C4-2B (cell line): ENCODE measurements at regions not wholly inside any gene's neighbourhood (a gene's known extent, or its start where the extent isn't known, plus 50 kb on each side); places are given as distances from the start of the nearest gene placed in this dataset.

Experiments used
- H3K27ac ChIP-seq: fragments of 450-650 bp; 2 replicates; pipeline ENCODE4 v1.5.1; 2017
- ZFX ChIP-seq: fragments of 450-650 bp; IDR thresholded peaks from 2 replicates; pipeline ENCODE4 v1.6.1; 2017
- TF ChIP-seq, protein P1 (sequence below): fragments of 450-650 bp; conservative IDR thresholded peaks from 2 replicates; pipeline ENCODE4 v1.5.1; 2017; ENCODE audit warnings: mild to moderate bottlenecking

DNA sequence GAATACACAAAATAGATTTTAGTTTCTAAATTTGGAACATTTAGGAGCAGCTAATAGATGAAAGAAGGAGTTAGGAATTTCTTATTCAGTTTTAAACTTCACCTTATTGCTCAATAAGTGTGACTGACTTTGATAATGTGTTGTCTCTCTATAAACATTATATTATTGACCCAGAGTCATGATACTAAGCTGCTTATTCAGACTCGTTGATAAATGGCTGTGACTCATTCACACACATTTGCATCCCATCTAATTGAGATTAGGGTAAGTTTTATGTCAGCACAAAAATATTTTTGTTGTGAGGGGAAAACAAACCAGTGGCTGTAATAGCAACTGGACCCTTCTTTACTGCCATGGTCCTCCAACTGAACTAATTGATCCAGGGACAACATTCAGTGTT, 137.6 kb downstream of the GOLIM4 start:
- H3K27ac ChIP-seq: no peak overlapping the region
- TF ChIP-seq, protein P1, sequence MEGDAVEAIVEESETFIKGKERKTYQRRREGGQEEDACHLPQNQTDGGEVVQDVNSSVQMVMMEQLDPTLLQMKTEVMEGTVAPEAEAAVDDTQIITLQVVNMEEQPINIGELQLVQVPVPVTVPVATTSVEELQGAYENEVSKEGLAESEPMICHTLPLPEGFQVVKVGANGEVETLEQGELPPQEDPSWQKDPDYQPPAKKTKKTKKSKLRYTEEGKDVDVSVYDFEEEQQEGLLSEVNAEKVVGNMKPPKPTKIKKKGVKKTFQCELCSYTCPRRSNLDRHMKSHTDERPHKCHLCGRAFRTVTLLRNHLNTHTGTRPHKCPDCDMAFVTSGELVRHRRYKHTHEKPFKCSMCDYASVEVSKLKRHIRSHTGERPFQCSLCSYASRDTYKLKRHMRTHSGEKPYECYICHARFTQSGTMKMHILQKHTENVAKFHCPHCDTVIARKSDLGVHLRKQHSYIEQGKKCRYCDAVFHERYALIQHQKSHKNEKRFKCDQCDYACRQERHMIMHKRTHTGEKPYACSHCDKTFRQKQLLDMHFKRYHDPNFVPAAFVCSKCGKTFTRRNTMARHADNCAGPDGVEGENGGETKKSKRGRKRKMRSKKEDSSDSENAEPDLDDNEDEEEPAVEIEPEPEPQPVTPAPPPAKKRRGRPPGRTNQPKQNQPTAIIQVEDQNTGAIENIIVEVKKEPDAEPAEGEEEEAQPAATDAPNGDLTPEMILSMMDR: no peak
- TF ChIP-seq ZFX: no peak

DNA sequence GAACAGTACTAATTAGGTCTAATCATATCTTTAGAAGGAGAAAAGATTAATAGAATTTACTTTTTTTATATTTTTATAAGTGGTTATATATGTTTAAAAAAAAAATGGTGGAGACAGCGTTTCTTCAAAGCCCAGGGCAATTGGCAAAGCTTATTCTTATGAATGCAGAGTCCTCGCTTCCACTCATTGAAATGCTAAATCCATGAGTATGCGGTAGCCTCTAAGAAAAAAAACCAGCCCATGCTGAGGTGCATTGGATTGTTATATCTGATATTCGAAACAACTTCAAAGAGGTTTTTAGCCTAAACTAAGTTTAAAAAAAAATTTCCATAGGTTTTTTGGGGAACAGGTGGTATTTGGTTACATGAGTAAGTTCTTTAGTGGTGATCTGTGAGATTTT, 142.8 kb downstream of the GOLIM4 start:
- H3K27ac ChIP-seq: no peak overlapping the region
- TF ChIP-seq ZFX: no peak
- TF ChIP-seq, protein P1: no peak

DNA sequence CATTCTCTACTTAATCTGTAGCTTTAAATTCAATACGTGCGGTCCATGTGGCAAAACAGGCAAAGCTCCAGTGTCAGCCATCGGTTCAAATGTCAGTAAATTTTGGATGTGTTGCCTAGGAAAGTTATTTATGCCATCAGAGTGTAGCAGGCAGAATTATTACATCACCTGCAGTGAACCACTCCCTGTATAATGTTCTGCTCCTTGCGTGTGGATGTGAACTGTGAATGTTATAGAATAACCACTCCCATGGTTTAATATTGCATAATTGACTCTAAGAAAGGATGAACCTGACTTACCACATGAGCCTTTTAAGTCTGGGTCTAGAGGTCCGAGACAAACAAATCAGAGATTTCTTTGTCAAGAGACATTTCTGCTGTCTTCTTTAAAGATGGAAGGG, 145.5 kb downstream of the GOLIM4 start:
- no peak for TF ChIP-seq ZFX
- TF ChIP-seq, protein P1: no peak
- H3K27ac ChIP-seq: no peak overlapping the region

DNA sequence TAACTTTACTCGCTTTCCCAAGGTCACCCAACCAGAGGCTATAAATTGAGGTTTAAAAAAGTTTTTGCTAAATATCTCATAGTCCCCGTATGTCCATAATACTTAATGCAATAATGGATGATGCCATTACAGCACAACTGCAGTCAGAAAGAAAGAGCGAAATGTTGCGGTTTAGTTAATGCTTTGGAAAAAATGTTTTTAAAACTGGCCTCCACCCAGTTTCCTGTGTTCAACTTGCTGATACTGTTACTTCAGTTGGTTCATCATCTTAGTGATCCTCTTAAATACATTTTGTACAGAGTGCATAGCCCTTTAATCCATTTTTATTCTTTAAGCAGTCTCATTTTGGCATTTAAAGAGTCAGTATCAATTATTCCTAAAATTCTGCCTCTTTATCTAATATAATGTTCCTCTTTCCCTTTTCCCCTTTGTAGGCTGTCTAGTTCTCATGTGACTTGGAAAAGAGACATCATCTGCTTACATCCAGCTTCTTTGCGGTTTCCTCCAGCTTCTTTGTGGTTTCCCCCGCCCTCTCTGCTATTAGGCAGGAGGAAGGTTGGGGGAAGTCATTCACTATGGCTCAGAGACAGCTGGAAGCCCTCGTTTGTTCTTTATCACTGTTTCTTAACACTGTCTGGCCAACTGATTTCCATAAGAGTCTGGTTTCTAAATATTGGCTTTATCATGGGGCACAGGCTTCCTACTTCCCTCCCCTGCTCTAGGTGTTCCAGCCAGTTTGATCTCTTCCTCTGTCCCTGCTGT, 154.3 kb downstream of the GOLIM4 start:
- H3K27ac ChIP-seq: no peak overlapping the region
- TF ChIP-seq, protein P1: no peak
- TF ChIP-seq ZFX: no peak

DNA sequence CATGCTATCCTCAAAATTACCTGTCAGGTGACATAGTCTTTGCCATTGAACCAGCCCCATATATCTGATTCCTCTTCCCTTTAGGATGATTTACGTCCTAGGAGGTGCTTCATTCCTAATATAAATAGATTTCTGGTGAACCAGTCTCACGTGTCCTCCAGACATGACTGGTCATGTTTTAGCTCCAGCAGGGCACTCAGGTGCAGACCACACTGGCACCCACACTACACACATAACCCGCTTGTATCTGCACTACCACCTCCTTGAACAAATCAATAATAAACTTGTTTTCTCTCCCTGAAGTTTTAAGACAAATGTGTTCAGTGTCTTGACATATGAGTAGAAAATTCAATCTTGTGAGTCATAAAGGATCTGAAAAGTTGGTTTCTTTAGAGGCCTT, 155.5 kb downstream of the GOLIM4 start:
- H3K27ac ChIP-seq: no peak overlapping the region
- TF ChIP-seq, protein P1: no peak
- no peak for TF ChIP-seq ZFX

DNA sequence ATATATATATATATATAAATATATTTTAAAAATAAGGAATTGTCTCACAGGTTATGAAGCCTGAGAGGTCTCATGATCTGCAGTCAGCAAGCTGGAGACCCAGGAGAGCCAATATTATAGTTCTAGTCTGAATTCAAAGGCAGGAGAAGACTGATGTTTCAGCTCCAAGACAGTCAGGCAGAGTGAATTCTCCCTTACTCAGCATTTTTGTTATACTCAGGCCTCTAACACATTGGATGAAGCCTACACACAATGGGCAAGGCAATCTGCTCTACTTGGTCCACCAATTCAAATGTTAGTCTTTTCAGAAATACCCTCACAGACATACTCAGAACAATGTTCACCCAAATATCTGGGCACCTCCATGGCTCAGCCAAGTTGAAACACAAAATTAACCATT, 157.2 kb downstream of the GOLIM4 start:
- no peak for TF ChIP-seq ZFX
- TF ChIP-seq, protein P1: no peak

DNA sequence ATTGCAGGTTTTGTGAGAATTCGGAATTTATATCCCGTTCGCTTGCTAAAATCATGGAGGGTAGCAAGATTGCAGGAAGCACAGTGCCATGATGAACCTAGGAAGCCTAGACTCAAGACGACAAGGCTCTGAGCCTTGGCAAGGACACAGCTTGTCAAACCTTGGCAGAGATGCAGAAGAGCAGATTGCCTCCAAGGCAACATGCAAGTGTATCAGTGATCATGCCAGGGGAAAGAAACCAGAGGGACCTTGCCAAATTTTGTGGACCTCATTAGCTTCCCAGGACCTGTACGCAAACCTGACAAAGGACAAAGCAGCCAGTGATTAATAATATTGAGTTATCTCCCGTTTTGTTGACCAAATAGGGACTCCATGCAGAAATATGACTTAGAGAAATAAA, 159.7 kb downstream of the GOLIM4 start:
- peak overlapping the region; percentile 62 for H3K27ac ChIP-seq
- TF ChIP-seq, protein P1: no peak
- no peak for TF ChIP-seq ZFX

More for the DNA sequence above, 157.2 kb downstream of the GOLIM4 start:
- no peak overlapping the region for H3K27ac ChIP-seq
